C1 segment of cervical spinal cord (tissue), 14 donors: ENCODE measurements at regions not wholly inside any gene's neighbourhood (a gene's known extent, or its start where the extent isn't known, plus 50 kb on each side); places are given as distances from the start of the nearest gene placed in this dataset.
"Not testable (repeated sequence)": the region's sequence is repeated elsewhere in the genome, so short reads cannot be mapped to it uniquely, and the experiment has no call there.

Experiments used
- DNase-seq, 14 donors: peaks; one replicate each; lab custom pipeline; 2025; lab: John Stamatoyannopoulos, UW

- DNase-seq, result not testable (repeated sequence)
These were observed 68.7 kb downstream of the PRKAB2 start for GRCh38 chr1:147103416-147104155.

GRCh38 chr1:147099192-147099591, 73.1 kb downstream of the PRKAB2 start:
- DNase-seq, result no peak

DNA sequence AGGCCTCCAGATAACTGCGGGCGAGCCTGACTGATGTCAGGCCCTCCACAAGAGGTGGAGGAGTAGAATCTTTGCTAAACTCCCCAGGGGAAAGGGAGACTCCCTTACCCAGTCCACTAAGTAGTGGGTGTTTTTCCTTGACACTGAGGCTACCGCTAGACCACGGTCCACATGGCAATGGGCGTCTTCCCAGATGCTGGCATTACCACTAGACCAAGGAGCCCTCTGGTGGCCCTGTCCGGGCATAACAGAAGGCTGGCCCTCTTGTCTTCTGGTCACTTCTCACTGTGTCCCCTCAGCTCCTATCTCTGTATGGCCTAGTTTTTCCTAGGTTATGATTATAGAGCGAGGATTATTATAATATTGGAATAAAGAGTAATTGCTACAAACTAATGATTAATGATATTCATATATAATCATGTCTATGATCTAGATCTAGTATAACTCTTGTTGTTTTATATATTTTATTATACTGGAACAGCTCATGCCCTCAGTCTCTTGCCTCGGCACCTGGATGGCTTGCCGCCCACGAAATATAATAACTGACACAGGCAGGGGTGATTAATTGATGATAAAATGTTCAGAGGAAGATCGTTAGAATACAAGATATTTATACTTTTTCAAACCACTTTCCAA, 73.8 kb downstream of the PRKAB2 start:
- DNase-seq, result not testable (repeated sequence)

DNA sequence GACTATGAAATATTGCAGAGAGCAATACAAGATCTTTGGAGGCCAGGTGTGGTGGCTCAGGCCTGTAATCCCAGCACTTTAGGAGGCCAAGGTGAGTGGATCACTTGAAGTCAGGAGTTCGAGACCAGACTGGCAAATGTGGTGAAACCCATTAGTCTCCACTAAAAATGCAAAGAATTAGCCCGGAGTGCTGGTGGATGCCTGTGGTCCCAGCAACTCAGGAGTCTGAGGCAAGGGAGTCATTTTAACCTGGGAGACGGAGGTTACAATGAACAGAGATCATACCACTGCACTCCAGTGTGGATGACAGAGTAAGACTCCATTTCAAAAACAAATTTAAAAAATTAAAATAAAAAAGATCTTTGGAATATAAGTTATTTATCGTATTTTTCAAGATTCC, 76.6 kb downstream of the PRKAB2 start:
- DNase-seq, result no peak

- DNase-seq, result no peak
These were observed 80.5 kb downstream of the PRKAB2 start for GRCh38 chr1:147091801-147092200.

DNA sequence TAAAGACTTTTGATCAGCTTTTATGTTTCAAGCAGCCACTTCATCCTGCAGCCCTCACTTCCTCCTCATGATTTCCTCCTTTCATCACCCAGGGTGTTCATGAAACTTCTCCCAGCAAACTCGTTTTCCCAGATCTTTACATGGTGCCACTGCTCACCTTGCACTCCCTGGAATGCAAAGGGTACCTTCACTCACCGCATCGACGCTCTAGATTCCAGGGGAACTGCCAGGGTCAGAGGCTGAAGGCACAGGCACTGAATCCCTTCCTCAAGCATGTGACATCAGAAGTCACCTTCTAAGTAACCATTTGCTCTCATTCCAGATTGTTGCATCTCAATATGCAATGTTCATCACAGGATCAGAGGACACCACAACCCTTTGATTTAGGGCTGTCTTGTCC, 82.8 kb downstream of the PRKAB2 start:
- DNase-seq, result no peak

GRCh38 chr1:147086129-147086528, 86.1 kb downstream of the PRKAB2 start:
- DNase-seq, result no peak

- peak in 11 of 14 donors; percentile 10 to 90 (median 43) for DNase-seq
These were observed 87.8 kb downstream of the PRKAB2 start for GRCh38 chr1:147084273-147085096.

GRCh38 chr1:147083919-147084272, 88.4 kb downstream of the PRKAB2 start:
- no peak for DNase-seq

- peak in 1 of 14 donors; percentile 60 for DNase-seq
These were observed 91.4 kb downstream of the PRKAB2 start for GRCh38 chr1:147080671-147081394.

GRCh38 chr1:147080006-147080661, 92.1 kb downstream of the PRKAB2 start:
- DNase-seq, result peak in 1 of 14 donors; percentile 60

- peak in 1 of 14 donors; percentile 41 for DNase-seq
These were observed 92.8 kb downstream of the PRKAB2 start for GRCh38 chr1:147079400-147080005.

DNA sequence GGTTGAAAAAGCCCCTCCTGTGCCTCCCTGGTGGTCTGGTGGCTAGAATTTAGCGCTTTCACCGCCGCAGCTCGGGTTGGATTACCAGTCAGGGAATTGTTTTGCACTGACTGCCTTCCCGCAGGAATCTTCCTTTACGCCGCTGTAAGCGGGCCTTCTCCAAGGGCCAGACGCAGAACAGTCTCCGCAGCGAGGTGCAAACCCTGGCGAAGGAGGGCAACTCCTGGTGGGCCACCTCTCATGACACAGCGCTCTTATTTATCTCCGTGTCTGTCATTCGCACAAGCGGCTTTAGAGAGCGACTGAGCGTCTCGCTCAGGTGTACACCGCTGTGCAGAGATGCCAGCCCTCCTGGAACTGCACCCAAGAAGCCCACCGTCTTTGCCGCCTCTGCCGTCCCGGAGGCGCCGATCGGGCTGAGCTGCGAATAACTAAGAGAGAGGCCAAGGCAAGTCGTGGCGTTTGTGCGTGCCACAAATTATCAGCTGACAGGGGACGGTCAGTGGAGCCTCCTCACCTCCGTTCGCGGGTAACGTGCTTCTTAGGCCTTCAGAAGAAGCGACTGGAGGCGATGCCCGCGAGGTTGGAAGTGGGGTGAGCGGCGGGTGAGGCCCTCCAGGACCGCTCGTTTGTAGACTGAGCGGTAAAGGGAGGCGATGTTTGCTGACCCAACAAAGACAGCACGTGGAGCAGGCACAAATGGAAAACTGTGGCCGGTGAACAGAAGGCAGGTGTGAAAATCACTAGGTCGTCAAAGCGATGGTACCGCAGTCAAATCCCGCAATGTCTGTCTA, 93.5 kb downstream of the PRKAB2 start:
- no peak for DNase-seq

DNA sequence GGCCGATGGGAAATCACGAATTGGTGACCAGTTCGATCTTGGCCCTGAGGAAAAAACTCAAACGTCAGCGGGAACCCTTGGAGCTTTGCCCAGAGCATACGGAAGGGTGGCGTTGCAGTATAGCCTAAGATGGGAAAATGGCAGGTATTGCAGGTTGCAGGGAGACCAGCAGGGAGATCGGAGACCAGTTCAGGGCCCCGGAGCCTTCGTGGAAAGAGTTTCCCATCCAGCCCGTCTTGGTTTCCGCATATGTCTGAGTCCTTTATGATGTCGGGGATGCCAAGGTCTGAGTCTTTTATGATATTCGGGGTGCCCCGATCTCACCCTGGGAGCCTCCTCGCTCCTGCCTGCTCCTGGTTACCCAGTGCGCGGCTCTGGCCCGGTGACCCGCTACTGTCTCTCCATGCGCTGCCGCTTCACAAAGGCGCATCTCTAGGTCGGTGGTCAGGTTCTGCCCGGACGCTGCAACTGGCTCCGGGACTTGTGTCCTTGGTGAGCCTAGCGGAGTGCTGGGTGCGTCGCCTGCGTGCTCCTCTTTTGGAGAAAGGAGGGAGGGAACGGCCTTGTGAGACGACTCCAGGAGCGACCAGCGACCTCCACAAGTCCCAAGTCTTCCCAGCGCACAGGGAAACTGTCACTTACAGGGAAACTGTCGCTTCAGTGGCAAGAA, 94.2 kb downstream of the PRKAB2 start:
- no peak for DNase-seq

DNA sequence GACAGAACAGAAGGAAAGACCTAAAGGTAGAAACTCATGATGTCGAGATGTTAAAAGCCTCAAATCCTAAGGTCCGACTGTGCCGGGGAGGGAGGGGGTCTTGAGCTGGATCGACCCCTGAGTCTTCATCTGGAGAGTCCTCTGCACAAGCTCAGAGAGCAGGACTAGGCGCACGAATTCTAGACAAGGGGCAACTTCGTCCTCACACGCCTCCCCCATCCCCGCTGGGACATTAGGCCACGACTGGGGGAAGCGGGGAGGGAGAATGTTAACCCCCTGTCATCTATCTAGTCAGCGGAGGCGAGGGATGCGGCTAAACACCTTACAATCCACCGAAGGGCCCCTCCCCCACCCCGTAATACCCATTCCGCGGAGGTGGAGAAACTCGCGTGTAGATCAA, 94.7 kb downstream of the PRKAB2 start:
- DNase-seq, result no peak

DNA sequence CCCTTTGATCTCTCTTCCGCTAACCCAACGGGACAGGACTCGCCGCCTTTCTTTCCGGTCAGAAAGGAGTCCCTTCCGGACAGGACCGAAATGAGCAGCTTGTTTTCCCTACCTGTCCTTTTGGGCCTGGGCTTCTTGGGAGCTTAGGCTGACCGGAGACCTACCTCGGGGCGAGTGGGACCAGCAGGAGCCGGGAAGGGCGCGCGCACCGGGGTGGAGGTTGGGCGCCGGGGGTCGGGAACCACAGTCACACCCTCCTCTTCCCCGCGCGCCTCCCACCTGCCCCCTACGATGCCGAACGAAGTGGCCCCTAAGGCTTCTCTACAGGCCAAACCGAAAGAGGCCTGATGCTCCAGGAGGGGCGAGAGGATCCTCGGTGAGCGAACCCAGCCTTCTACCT, 95.2 kb downstream of the PRKAB2 start:
- DNase-seq, result no peak

- no peak for DNase-seq
These were observed 95.8 kb downstream of the PRKAB2 start for GRCh38 chr1:147076442-147076841.

- DNase-seq, result peak in 5 of 14 donors; percentile 17 to 68 (median 44)
These were observed 99.5 kb downstream of the PRKAB2 start for GRCh38 chr1:147072482-147073432.
